ENCODE measurements at regions not wholly inside any gene's neighbourhood (a gene's known extent, or its start where the extent isn't known, plus 50 kb on each side); places are given as distances from the start of the nearest gene placed in this dataset.

DNA sequence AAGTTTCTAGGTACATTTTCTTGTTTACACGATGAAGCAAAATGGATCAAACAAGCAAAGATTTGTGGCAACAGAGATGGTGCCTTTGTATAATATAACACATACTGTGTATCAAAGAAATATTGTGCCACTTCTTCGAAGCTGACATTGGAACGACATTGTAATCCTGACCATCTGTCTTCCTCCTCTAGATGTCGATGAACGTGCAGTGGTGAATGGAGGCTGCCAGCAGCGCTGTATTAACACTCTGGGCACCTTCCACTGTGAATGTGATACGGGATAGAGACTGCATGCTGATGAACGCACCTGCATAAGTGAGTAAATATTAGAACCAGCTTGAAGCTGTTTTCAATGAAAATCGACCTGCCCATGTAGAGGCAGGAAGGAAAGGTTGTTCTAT is 613.3 kb upstream of the GOLIM4 start:
- Histone ChIP-seq H3K36me3 (ENCODE audit: control insufficient read depth in 2 of 2, insufficient read depth in 2 of 2, low read length in 1 of 2) (no peaks in the 10 kb centered on the region), H3K4me1 (ENCODE audit: control insufficient read depth in 2 of 2, insufficient read depth in 2 of 2, low read length in 2 of 2) (no peaks in the 10 kb centered on the region), H3K9me3 (ENCODE audit: control insufficient read depth in 2 of 2, insufficient read depth in 1 of 2, low read length in 1 of 2) (no peaks in the 10 kb centered on the region), H3K4me3 (ENCODE audit: low read length in 2 of 2) (no peak overlapping the region), H3K27ac (ENCODE audit: low read depth in 1 of 2, low read length in 1 of 2) (no peak overlapping the region), H3K27me3 (ENCODE audit: control insufficient read depth in 2 of 2, insufficient read depth in 1 of 2, low read length in 1 of 2) (no peaks in the 10 kb centered on the region)
- WGBS, result 92% methylated on average over 9 of the region's 9 CpGs
- DNase-seq (ENCODE audit: low read depth in 6 of 9, low spot score in 9 of 9), result no peak

GRCh38 chr3:168707900-168708299 is 612.2 kb upstream of the GOLIM4 start:
- Histone ChIP-seq H3K4me1 (ENCODE audit: control insufficient read depth in 2 of 2, insufficient read depth in 2 of 2, low read length in 2 of 2) (no peaks in the 10 kb centered on the region), H3K36me3 (ENCODE audit: control insufficient read depth in 2 of 2, insufficient read depth in 2 of 2, low read length in 1 of 2) (no peaks in the 10 kb centered on the region), H3K9me3 (ENCODE audit: control insufficient read depth in 2 of 2, insufficient read depth in 1 of 2, low read length in 1 of 2) (no peaks in the 10 kb centered on the region), H3K27me3 (ENCODE audit: control insufficient read depth in 2 of 2, insufficient read depth in 1 of 2, low read length in 1 of 2) (no peaks in the 10 kb centered on the region), H3K27ac (ENCODE audit: low read depth in 1 of 2, low read length in 1 of 2) (no peak overlapping the region), H3K4me3 (ENCODE audit: low read length in 2 of 2) (no peak overlapping the region)
- 98% methylated on average over 2 of the region's 2 CpGs for WGBS
- no peak for DNase-seq (ENCODE audit: low read depth in 6 of 9, low spot score in 9 of 9)

DNA sequence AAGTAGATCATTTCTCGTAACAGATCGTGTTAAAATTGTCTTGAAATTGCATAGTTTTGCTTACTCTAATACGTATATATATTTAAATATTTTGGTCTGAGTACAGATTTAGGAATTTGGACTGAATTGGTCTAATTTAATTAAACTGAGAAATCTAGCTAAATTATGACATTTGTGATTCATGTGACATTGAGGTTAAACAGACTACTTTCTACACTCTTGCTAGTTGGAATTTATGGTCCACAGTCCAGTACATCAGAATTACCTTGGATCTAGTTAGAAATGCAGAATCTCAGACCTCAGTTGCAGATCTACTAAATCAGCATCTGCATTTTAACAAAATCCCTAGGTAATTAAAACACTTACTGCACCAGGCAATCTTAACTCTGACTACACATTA is 609.7 kb upstream of the GOLIM4 start:
- Histone ChIP-seq H3K4me1 (ENCODE audit: control insufficient read depth in 2 of 2, insufficient read depth in 2 of 2, low read length in 2 of 2) (no peaks in the 10 kb centered on the region), H3K27ac (ENCODE audit: low read depth in 1 of 2, low read length in 1 of 2) (no peak overlapping the region), H3K27me3 (ENCODE audit: control insufficient read depth in 2 of 2, insufficient read depth in 1 of 2, low read length in 1 of 2) (no peaks in the 10 kb centered on the region), H3K9me3 (ENCODE audit: control insufficient read depth in 2 of 2, insufficient read depth in 1 of 2, low read length in 1 of 2) (no peaks in the 10 kb centered on the region), H3K36me3 (ENCODE audit: control insufficient read depth in 2 of 2, insufficient read depth in 2 of 2, low read length in 1 of 2) (no peaks in the 10 kb centered on the region), H3K4me3 (ENCODE audit: low read length in 2 of 2) (no peak overlapping the region)
- no peak for DNase-seq (ENCODE audit: low read depth in 6 of 9, low spot score in 9 of 9)
- WGBS, result 97% methylated on average over 3 of the region's 3 CpGs

GRCh38 chr3:168696051-168696450 is 600.3 kb upstream of the GOLIM4 start:
- H3K4me1 ChIP-seq (ENCODE audit: control insufficient read depth in 2 of 2, insufficient read depth in 2 of 2, low read length in 2 of 2), result no peaks in the 10 kb centered on the region
- 96% methylated on average over 3 of the region's 3 CpGs for WGBS
- H3K27ac ChIP-seq (ENCODE audit: low read depth in 1 of 2, low read length in 1 of 2), result no peak overlapping the region

DNA sequence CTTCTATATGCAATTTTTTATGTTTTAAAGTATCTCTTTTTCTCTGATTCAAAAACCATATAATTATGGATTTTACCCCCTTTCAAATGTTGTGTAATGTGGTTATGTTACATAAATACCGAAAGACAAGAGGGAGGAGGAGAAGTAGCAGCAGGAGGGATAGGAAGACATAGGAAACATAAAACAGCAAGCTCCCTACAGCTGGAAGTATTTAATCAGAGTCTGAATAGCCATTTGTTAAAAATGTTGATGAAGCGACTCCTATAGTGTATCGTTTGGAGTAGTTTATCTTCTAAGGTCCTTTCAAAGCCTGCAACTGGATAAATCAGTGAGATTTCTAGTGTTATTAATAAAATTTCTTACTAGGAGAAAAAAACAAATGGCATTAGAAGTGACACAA is 598.1 kb upstream of the GOLIM4 start:
- Histone ChIP-seq H3K9me3 (ENCODE audit: control insufficient read depth in 2 of 2, insufficient read depth in 1 of 2, low read length in 1 of 2) (no peaks in the 10 kb centered on the region), H3K27me3 (ENCODE audit: control insufficient read depth in 2 of 2, insufficient read depth in 1 of 2, low read length in 1 of 2) (no peaks in the 10 kb centered on the region), H3K36me3 (ENCODE audit: control insufficient read depth in 2 of 2, insufficient read depth in 2 of 2, low read length in 1 of 2) (no peaks in the 10 kb centered on the region), H3K4me3 (ENCODE audit: low read length in 2 of 2) (no peak overlapping the region), H3K4me1 (ENCODE audit: control insufficient read depth in 2 of 2, insufficient read depth in 2 of 2, low read length in 2 of 2) (no peaks in the 10 kb centered on the region), H3K27ac (ENCODE audit: low read depth in 1 of 2, low read length in 1 of 2) (no peak overlapping the region)
- DNase-seq (ENCODE audit: low read depth in 6 of 9, low spot score in 9 of 9), result no peak
- WGBS, result 92% methylated on average over 3 of the region's 3 CpGs

More at GRCh38 chr3:168696051-168696450, 600.3 kb upstream of the GOLIM4 start:
- Histone ChIP-seq H3K4me3 (ENCODE audit: low read length in 2 of 2) (no peak overlapping the region), H3K36me3 (ENCODE audit: control insufficient read depth in 2 of 2, insufficient read depth in 2 of 2, low read length in 1 of 2) (no peaks in the 10 kb centered on the region), H3K27me3 (ENCODE audit: control insufficient read depth in 2 of 2, insufficient read depth in 1 of 2, low read length in 1 of 2) (no peaks in the 10 kb centered on the region), H3K9me3 (ENCODE audit: control insufficient read depth in 2 of 2, insufficient read depth in 1 of 2, low read length in 1 of 2) (no peaks in the 10 kb centered on the region)
- no peak for DNase-seq (ENCODE audit: low read depth in 6 of 9, low spot score in 9 of 9)

- H3K36me3 ChIP-seq (ENCODE audit: control insufficient read depth in 2 of 2, insufficient read depth in 2 of 2, low read length in 1 of 2), result no peaks in the 10 kb centered on the region
- DNase-seq (ENCODE audit: low read depth in 6 of 9, low spot score in 9 of 9), result no peak
- 81% methylated on average over 5 of the region's 5 CpGs for WGBS
- H3K4me1 ChIP-seq (ENCODE audit: control insufficient read depth in 2 of 2, insufficient read depth in 2 of 2, low read length in 2 of 2), result no peaks in the 10 kb centered on the region
- no peaks in the 10 kb centered on the region for H3K9me3 ChIP-seq (ENCODE audit: control insufficient read depth in 2 of 2, insufficient read depth in 1 of 2, low read length in 1 of 2)
- H3K27ac ChIP-seq (ENCODE audit: low read depth in 1 of 2, low read length in 1 of 2), result no peak overlapping the region
- no peaks in the 10 kb centered on the region for H3K27me3 ChIP-seq (ENCODE audit: control insufficient read depth in 2 of 2, insufficient read depth in 1 of 2, low read length in 1 of 2)
- H3K4me3 ChIP-seq (ENCODE audit: low read length in 2 of 2), result no peak overlapping the region
These were observed 592.5 kb upstream of the GOLIM4 start for GRCh38 chr3:168688267-168688666.

- Histone ChIP-seq H3K4me3 (ENCODE audit: low read length in 2 of 2) (no peak overlapping the region), H3K27me3 (ENCODE audit: control insufficient read depth in 2 of 2, insufficient read depth in 1 of 2, low read length in 1 of 2) (no peaks in the 10 kb centered on the region), H3K4me1 (ENCODE audit: control insufficient read depth in 2 of 2, insufficient read depth in 2 of 2, low read length in 2 of 2) (no peaks in the 10 kb centered on the region), H3K9me3 (ENCODE audit: control insufficient read depth in 2 of 2, insufficient read depth in 1 of 2, low read length in 1 of 2) (no peaks in the 10 kb centered on the region), H3K36me3 (ENCODE audit: control insufficient read depth in 2 of 2, insufficient read depth in 2 of 2, low read length in 1 of 2) (no peaks in the 10 kb centered on the region), H3K27ac (ENCODE audit: low read depth in 1 of 2, low read length in 1 of 2) (no peak overlapping the region)
- DNase-seq (ENCODE audit: low read depth in 6 of 9, low spot score in 9 of 9), result no peak
- 93% methylated on average over 6 of the region's 6 CpGs for WGBS
These were observed 588.8 kb upstream of the GOLIM4 start for GRCh38 chr3:168684519-168684918.

GRCh38 chr3:168678730-168679129 is 583.0 kb upstream of the GOLIM4 start:
- no peak overlapping the region for H3K27ac ChIP-seq (ENCODE audit: low read depth in 1 of 2, low read length in 1 of 2)
- H3K36me3 ChIP-seq (ENCODE audit: control insufficient read depth in 2 of 2, insufficient read depth in 2 of 2, low read length in 1 of 2), result no peaks in the 10 kb centered on the region
- no peak overlapping the region for H3K4me3 ChIP-seq (ENCODE audit: low read length in 2 of 2)
- no peaks in the 10 kb centered on the region for H3K9me3 ChIP-seq (ENCODE audit: control insufficient read depth in 2 of 2, insufficient read depth in 1 of 2, low read length in 1 of 2)
- WGBS, result 98% methylated on average over 1 of the region's 1 CpG
- H3K4me1 ChIP-seq (ENCODE audit: control insufficient read depth in 2 of 2, insufficient read depth in 2 of 2, low read length in 2 of 2), result no peaks in the 10 kb centered on the region
- DNase-seq (ENCODE audit: low read depth in 6 of 9, low spot score in 9 of 9), result no peak
- no peaks in the 10 kb centered on the region for H3K27me3 ChIP-seq (ENCODE audit: control insufficient read depth in 2 of 2, insufficient read depth in 1 of 2, low read length in 1 of 2)

DNA sequence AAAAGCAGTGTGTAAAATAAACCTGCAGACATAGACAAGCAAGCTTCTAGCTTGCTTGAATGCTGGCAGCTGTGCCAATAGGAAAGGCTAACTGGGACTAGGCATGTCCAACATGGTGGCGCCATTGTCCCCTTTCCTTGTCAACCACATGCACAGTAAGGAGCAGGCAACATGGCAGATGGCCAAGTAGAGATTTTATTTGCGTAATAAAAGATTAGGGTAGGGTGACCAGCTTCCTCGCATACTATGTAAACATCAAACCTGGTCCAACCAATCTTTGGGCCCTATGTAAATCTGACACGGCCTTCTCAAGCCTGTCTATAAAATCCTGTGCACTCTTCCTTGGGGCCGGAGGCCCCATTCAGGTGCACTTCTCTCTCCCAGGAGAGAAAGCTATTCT is 575.4 kb upstream of the GOLIM4 start:
- Histone ChIP-seq H3K9me3 (ENCODE audit: control insufficient read depth in 2 of 2, insufficient read depth in 1 of 2, low read length in 1 of 2) (no peaks in the 10 kb centered on the region), H3K4me1 (ENCODE audit: control insufficient read depth in 2 of 2, insufficient read depth in 2 of 2, low read length in 2 of 2) (no peaks in the 10 kb centered on the region), H3K36me3 (ENCODE audit: control insufficient read depth in 2 of 2, insufficient read depth in 2 of 2, low read length in 1 of 2) (no peaks in the 10 kb centered on the region), H3K27me3 (ENCODE audit: control insufficient read depth in 2 of 2, insufficient read depth in 1 of 2, low read length in 1 of 2) (no peaks in the 10 kb centered on the region), H3K27ac (ENCODE audit: low read depth in 1 of 2, low read length in 1 of 2) (no peak overlapping the region), H3K4me3 (ENCODE audit: low read length in 2 of 2) (no peak overlapping the region)
- DNase-seq (ENCODE audit: low read depth in 6 of 9, low spot score in 9 of 9), result no peak
- WGBS, result 95% methylated on average over 5 of the region's 5 CpGs

All from thymus (tissue), 11 donors.